ENCODE measurements at regions not wholly inside any gene's neighbourhood (a gene's known extent, or its start where the extent isn't known, plus 50 kb on each side); places are given as distances from the start of the nearest gene placed in this dataset.

- no peak overlapping the region for H3K4me3 ChIP-seq (ENCODE audit: low read depth, low read length)
- no peak for TF ChIP-seq CTCF (IDR thresholded peaks at IDR 0.05; ENCODE audit: borderline replicate concordance, insufficient read depth, low read depth, low read length)
These were observed 162.8 kb upstream of the RSPO3 start for GRCh38 chr6:126955621-126956020.

- H3K4me3 ChIP-seq (ENCODE audit: low read depth, low read length) = no peak overlapping the region
- no peak for TF ChIP-seq CTCF (IDR thresholded peaks at IDR 0.05; ENCODE audit: borderline replicate concordance, insufficient read depth, low read depth, low read length)
These were observed 160.8 kb upstream of the RSPO3 start for GRCh38 chr6:126957721-126958120.

GRCh38 chr6:126959765-126960164 lies 158.7 kb upstream of the RSPO3 start:
- no peak for TF ChIP-seq CTCF (IDR thresholded peaks at IDR 0.05; ENCODE audit: borderline replicate concordance, insufficient read depth, low read depth, low read length)
- H3K4me3 ChIP-seq (ENCODE audit: low read depth, low read length) = no peak overlapping the region

- H3K4me3 ChIP-seq (ENCODE audit: low read depth, low read length) = no peak overlapping the region
- no peak for TF ChIP-seq CTCF (IDR thresholded peaks at IDR 0.05; ENCODE audit: borderline replicate concordance, insufficient read depth, low read depth, low read length)
These were observed 155.2 kb upstream of the RSPO3 start for GRCh38 chr6:126963077-126963809.

DNA sequence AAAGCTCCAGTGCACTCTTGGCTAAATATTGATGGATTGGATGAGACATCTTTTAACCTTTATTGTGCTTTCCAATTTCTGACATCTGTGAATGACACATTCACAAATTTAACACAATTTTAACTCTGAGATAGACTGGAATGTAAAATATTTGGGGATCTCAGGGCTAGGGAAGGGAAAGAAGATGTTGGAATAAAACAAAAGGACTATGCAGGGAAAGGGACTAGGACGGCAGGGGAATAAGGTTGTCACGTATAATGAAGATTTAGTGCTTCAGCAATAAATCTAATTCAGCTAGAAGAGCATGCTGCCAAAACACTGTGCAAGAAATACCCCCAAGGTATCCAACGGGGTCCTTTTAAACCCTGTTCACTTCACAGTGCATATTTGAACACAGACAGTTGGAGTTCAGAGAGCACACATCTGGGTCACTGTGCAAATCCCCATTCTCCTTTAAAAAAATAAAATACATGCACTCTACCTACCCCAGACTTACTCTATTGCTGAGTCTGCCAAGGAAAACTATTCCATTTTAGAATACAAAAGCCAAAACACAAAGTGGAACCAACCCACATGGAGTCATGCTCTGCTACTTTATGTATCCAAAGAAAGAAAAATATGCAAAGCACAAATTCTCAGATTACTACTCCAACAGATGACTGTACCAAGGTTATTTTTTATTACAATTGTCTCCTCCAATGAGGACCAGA lies 151.0 kb upstream of the RSPO3 start:
- H3K4me3 ChIP-seq (ENCODE audit: low read depth, low read length) = no peak overlapping the region

DNA sequence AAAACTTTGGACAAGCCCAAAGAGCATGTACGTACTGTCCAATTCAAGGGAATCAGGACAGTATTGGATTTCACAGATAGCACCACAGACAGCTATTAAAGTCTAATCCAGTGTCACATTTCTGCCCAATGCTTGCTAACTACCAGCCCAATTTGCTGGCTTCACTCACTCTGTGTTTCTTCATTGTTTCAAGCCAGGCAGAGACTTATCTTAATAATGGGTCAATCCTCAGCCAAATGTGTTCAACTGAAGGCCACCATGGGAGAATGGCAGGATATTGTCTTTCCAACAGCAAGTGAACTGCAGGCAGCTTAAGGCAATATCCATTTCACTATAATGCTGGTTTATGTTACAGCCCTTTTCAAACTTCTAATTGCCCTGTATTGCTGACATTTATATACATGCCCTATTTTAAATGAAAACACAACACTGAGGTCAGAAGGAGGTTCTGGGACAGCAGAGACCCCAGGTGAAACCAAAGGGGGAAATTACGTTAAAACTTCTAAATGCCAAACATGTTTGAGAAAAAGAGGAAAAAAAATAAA lies 142.1 kb upstream of the RSPO3 start:
- TF ChIP-seq CTCF (IDR thresholded peaks at IDR 0.05; ENCODE audit: borderline replicate concordance, insufficient read depth, low read depth, low read length) = no peak
- no peak overlapping the region for H3K4me3 ChIP-seq (ENCODE audit: low read depth, low read length)

More for the DNA sequence above, 151.0 kb upstream of the RSPO3 start:
- TF ChIP-seq CTCF (IDR thresholded peaks at IDR 0.05; ENCODE audit: borderline replicate concordance, insufficient read depth, low read depth, low read length) = no peak
